ENCODE measurements at regions not wholly inside any gene's neighbourhood (a gene's known extent, or its start where the extent isn't known, plus 50 kb on each side); places are given as distances from the start of the nearest gene placed in this dataset.

GRCh38 chr1:50349242-50349565 is 74.0 kb downstream of the DMRTA2 start:
- DNase-seq (ENCODE audit: extremely low read depth, insufficient read length) = no peak
- no peaks in the 10 kb centered on the region for H3K36me3 ChIP-seq (ENCODE audit: control insufficient read depth, insufficient read depth, low read length)
- H3K27me3 ChIP-seq (replicated peaks; ENCODE audit: control insufficient read depth, insufficient read depth, low read length) = no peaks in the 10 kb centered on the region
- TF ChIP-seq CTCF (IDR thresholded peaks at IDR 0.05; ENCODE audit: insufficient read depth, low read length, poor library complexity, severe bottlenecking) = no peak
- no peak overlapping the region for H3K4me3 ChIP-seq (replicated peaks; ENCODE audit: low read depth, low read length)

GRCh38 chr1:50348449-50349241 is 74.6 kb downstream of the DMRTA2 start:
- DNase-seq (ENCODE audit: extremely low read depth, insufficient read length) = peak; percentile 25
- Histone ChIP-seq H3K36me3 (ENCODE audit: control insufficient read depth, insufficient read depth, low read length) (no peaks in the 10 kb centered on the region), H3K27me3 (replicated peaks; ENCODE audit: control insufficient read depth, insufficient read depth, low read length) (no peaks in the 10 kb centered on the region; the same call in 1 of the 2 replicates), H3K4me3 (replicated peaks; ENCODE audit: low read depth, low read length) (no peak overlapping the region)
- peak; percentile 84 for TF ChIP-seq CTCF (IDR thresholded peaks at IDR 0.05; ENCODE audit: insufficient read depth, low read length, poor library complexity, severe bottlenecking)

GRCh38 chr1:50347933-50348332 is 75.3 kb downstream of the DMRTA2 start:
- DNase-seq (ENCODE audit: extremely low read depth, insufficient read length) = no peak
- TF ChIP-seq CTCF (IDR thresholded peaks at IDR 0.05; ENCODE audit: insufficient read depth, low read length, poor library complexity, severe bottlenecking) = no peak

GRCh38 chr1:50346621-50347020 is 76.6 kb downstream of the DMRTA2 start:
- TF ChIP-seq CTCF (IDR thresholded peaks at IDR 0.05; ENCODE audit: insufficient read depth, low read length, poor library complexity, severe bottlenecking) = no peak
- DNase-seq (ENCODE audit: extremely low read depth, insufficient read length) = no peak
- Histone ChIP-seq H3K27me3 (replicated peaks; ENCODE audit: control insufficient read depth, insufficient read depth, low read length) (no peaks in the 10 kb centered on the region; the same call in none of the 2 replicates), H3K4me3 (replicated peaks; ENCODE audit: low read depth, low read length) (no peak overlapping the region), H3K36me3 (ENCODE audit: control insufficient read depth, insufficient read depth, low read length) (no peaks in the 10 kb centered on the region)

More at GRCh38 chr1:50347933-50348332, 75.3 kb downstream of the DMRTA2 start:
- Histone ChIP-seq H3K27me3 (replicated peaks; ENCODE audit: control insufficient read depth, insufficient read depth, low read length) (no peaks in the 10 kb centered on the region; the same call in none of the 2 replicates), H3K4me3 (replicated peaks; ENCODE audit: low read depth, low read length) (no peak overlapping the region), H3K36me3 (ENCODE audit: control insufficient read depth, insufficient read depth, low read length) (no peaks in the 10 kb centered on the region)

GRCh38 chr1:50343323-50343722 is 79.9 kb downstream of the DMRTA2 start:
- Histone ChIP-seq H3K27me3 (replicated peaks; ENCODE audit: control insufficient read depth, insufficient read depth, low read length) (no peaks in the 10 kb centered on the region; the same call in none of the 2 replicates), H3K4me3 (replicated peaks; ENCODE audit: low read depth, low read length) (no peak overlapping the region), H3K36me3 (ENCODE audit: control insufficient read depth, insufficient read depth, low read length) (no peaks in the 10 kb centered on the region)
- TF ChIP-seq CTCF (IDR thresholded peaks at IDR 0.05; ENCODE audit: insufficient read depth, low read length, poor library complexity, severe bottlenecking) = no peak
- DNase-seq (ENCODE audit: extremely low read depth, insufficient read length) = no peak

All from GM06990 (cell line).